DMS 273 treated with DMSO at 0.1 percent for 48 hours (cell line): ENCODE measurements at regions not wholly inside any gene's neighbourhood (a gene's known extent, or its start where the extent isn't known, plus 50 kb on each side); places are given as distances from the start of the nearest gene placed in this dataset.

Experiments
- DNase-seq: peaks from one replicate; lab custom pipeline; 2025; lab: John Stamatoyannopoulos, UW

GRCh38 chr10:3723766-3724165 lies 61.2 kb downstream of the KLF6 start:
- DNase-seq, result no peak

DNA sequence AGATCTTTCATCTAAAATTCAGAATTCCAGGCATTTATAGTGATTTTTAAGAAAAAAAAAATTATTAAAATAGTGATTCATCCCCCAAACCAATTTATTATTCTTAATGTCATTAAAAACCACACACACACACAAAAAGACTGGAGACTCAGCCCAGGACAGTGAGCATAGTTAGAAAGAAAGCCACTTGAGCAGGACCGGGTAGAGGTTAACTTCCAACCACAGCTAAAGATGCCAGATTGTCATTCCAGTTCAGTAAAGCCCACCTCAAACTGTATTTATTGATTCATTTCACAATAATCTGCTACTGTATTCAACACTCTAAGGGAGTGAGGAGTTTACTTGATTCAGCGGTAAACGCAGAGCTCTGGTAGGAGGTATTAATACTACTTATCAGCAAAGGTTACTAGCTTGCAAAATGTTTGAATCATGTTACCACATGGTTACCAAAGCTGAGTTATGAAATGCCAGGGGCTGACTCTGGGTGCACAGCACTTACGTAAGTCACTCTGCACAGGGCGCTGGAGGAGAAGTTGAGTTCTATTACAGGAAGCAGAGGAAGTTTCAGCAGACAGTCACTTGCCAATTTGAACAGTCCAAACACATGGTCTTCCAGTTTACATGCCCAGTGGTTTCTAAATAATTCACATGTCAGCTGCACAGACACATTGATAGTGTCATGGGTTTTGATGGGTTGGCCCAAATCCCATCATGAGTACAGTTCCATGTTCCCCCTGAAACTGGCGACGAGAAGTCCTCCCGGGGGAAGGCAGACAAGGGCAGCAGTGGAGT lies 64.6 kb downstream of the KLF6 start:
- no peak for DNase-seq

DNA sequence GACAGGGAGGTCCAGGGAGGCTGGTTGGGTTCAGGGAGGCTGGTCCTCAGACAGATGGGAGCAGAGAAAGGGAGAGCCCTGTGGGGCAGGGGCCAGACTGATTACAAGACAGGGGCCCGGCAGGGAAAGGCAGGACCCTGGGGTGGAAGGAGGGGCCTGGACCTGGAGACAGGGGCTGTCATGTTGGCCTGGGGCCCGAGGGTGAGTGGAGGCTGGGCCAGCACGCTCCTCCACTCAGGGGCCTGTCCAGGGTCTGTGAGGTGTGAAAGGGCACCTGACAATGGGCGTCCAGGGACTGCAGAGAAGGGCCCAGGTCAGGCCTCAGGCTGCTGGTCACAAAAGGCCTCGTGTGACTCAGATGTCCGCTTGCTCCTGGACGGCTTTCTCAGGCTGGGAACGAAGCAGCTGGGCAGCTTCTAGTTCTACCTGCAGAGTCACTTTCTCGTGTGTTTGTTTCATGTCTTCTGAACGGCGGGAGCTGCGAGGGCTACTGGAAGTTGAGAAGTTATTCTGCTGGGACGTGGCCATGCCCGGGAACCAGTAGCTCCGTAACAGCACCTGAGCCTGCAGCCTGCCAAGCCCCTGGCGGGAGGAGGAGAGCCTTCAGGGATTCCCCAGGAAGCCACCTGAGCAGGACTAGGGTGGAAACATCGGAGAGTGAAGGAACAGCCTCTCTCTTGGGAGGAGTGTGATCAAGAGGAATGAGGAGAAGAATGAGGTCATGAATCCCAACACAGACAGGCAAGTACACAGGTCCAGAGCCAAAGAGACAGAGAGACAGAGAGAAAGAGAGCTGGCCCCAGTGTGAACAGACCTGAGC lies 65.8 kb downstream of the KLF6 start:
- DNase-seq, result no peak

DNA sequence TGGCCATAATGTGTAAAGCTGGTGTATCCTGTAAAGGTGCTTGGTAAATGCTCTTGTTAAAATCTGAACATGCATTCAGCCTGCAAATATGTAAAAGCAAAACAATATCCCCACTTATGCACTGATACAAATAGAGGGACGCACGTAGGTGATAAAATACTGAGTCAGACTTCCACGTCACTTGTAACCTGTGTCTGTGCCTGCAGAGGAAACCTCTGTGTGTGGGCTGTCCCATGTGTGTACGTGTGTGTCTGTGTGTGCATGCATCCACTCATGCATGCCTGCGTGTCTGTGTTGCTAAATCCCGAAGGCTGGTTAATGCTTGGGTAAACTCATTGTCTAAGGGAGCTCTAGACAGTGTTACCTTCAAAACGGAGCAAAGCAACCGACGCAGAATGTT lies 68.9 kb downstream of the KLF6 start:
- no peak for DNase-seq

GRCh38 chr10:3714967-3715366 lies 70.0 kb downstream of the KLF6 start:
- no peak for DNase-seq

- DNase-seq, result no peak
Measured at GRCh38 chr10:3714531-3714930, 70.5 kb downstream of the KLF6 start.

- no peak for DNase-seq
Measured at GRCh38 chr10:3712707-3713106, 72.3 kb downstream of the KLF6 start.

DNA sequence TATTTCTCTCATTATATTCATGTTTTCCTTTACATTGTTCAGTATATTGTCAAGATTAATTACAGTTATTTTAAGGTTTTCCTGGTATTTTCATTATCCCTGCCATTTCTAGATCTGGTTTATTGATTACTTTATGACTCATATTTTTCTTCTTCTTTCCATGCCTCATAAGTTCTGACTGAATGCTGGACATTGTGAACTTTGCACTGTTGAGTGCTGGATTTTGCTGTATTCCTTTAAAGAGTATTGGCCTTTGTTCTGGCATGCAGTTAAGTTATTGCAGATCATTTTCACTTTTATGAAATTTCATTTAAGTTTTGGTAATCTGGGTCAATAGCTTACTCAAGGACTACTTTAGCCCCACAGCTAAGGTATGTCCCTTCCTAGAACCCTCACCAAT lies 73.1 kb downstream of the KLF6 start:
- DNase-seq, result no peak

DNA sequence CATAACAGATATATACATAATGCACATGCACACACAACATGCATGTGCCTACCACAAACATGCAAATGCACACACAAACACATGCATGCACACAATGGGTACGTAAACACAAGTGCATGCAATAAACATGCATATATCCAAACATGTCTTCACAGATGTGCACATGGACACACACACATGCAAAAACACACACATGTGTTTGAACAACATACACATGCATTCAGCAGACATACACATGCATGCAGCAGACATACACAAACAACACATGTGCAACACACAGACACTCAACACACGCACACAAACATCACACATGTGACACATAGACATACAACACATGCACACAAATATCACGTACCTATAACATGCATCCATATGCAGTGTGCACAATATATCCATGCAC lies 74.2 kb downstream of the KLF6 start:
- no peak for DNase-seq

- no peak for DNase-seq
Measured at GRCh38 chr10:3709456-3710060, 75.5 kb downstream of the KLF6 start.

DNA sequence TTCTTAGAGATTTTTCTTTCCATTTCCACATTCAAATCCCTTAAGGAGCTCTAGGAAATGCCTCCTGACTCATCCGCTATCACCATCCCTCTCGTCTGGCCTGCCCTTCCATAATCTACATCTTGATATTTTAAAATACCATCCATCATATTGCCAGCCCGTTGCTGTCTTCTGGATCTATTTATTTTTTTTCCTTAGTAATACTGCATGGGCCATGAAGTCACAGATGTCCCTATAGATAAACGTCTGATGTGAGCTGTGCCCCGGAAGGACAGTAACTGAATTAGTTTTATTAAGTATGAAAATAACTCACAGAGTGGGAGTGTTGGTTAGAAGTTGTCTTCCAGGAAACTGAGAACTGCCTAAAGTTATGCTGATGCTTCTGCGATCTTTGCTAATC lies 76.2 kb downstream of the KLF6 start:
- no peak for DNase-seq

DNA sequence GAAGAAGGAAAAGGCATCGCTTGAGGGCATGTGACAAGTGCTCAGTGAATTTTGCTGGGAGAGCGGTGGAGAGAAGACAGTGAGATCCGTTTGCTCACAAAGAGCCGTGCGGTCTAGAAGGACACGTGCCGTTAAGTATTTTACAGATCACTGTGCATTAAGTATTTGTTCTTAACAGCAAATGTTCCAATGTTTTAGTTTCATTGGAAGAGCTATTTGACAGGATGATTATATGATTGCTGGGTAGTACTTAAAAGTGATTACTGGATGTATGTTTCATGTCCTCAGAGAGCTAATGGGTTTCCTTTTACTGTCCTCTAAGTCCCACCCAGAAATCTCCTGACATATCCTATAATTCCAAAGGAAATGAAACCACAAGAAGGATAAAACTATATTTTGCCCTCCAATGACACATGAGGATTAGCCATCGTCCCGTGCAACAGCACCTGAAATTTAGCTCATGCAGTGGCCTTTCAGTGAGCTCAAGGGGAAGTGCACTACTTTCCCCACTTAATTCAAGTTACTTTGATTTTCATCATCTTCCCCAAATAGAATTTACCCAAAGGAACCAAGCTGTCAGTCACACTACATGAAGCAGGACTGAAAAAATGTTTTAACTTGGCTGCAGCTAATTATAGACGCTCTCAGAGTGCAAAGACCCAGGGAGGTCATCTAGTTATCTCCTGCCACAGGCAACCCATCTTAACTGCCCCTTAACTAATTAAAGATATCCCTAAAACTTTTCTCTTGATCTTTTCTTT lies 80.3 kb downstream of the KLF6 start:
- no peak for DNase-seq

- DNase-seq, result no peak
Measured at GRCh38 chr10:3702569-3702968, 82.4 kb downstream of the KLF6 start.

DNA sequence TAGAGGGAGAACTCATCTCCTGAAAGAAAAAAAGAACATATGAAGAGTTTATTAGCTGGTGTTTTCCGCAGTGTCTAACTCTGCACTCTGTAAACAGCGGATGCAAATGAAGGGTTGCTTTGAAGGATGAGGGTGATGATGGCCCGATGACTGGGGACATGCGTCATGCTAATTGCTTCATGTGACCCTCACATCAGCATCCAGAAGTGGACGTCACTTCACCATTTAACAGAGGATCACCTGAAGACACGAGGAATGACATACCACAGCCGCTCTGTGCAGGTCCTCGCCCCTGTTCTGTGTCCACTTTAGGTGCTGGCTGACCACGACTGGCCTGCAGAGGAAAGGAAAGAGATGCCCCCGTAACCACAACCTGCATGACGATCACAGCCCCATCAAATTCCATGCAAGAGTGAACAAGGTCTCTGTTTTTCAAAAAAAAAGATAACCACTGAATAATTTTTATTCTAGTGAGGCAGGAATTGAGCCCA lies 82.9 kb downstream of the KLF6 start:
- DNase-seq, result no peak

- DNase-seq, result no peak
Measured at GRCh38 chr10:3701491-3701890, 83.5 kb downstream of the KLF6 start.

- no peak for DNase-seq
Measured at GRCh38 chr10:3700531-3701076, 84.4 kb downstream of the KLF6 start.

DNA sequence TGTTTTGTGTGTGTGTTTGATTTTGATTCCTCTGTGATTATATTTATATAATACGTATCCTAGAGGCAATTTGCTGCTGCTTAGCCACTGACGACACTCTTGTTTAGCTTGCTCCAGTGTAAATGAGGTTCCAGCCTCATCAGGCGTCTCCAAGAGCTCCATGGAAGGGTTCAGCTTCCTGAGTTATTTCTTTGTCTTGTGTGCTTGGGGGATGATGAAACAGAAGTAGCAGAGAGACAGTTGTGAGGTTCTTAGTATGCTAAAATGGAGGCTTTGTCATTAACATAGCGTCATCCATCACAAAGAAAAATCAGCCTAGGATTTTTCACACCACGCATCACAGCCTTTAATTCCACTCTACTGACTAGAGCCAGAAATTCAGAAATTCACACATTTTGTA lies 85.1 kb downstream of the KLF6 start:
- DNase-seq, result no peak

GRCh38 chr10:3698312-3698711 lies 86.7 kb downstream of the KLF6 start:
- DNase-seq, result no peak

DNA sequence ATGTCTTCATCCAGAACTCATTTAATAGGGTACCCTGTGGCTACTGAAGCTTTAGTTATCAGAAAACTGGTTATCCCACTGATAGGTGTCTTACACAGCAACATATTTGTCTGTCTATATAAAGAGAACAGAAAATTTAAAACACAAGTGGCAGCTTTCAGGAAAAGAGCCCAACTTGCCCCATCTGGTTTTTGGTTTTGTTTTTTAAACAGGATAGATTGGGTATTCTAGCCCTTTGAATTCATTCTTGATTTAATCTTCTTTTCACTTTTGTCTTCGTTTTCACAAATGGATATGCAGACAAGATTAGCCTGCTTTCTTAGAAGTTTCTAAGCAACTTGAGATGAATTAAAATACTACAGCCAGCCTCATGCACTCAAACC lies 91.3 kb downstream of the KLF6 start:
- DNase-seq, result no peak

DNA sequence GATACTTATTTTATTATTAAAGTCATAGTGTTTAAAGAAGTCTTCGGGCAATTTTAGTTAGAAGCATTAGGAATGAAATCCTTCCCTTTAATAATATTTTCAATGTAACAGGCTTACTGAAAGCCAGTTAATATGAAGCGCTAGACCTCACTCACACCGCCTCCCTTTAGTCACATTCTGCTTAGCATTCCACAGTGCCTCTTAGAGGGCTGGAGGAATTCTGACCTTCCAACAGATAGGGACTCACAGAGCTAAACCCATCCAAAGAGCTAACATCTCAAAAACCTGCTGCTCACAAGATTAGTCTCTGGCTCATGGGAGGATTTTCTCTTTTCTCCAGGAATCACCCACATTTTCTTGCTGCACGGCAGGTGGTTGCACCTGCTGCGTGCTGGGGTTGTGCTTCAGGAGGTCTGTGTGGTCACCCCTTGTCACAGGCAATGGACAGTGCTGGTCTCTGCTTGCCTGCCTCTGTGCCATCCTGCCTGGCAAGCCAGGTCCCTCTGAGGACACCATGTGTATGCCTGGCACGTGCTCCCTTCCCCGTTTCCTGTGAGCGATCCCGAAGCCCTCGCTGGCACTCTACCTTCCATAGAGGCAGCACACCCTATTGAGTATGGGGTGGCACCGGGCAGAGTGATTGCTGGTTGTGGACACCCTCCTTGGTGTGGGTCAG lies 91.8 kb downstream of the KLF6 start:
- DNase-seq, result no peak

DNA sequence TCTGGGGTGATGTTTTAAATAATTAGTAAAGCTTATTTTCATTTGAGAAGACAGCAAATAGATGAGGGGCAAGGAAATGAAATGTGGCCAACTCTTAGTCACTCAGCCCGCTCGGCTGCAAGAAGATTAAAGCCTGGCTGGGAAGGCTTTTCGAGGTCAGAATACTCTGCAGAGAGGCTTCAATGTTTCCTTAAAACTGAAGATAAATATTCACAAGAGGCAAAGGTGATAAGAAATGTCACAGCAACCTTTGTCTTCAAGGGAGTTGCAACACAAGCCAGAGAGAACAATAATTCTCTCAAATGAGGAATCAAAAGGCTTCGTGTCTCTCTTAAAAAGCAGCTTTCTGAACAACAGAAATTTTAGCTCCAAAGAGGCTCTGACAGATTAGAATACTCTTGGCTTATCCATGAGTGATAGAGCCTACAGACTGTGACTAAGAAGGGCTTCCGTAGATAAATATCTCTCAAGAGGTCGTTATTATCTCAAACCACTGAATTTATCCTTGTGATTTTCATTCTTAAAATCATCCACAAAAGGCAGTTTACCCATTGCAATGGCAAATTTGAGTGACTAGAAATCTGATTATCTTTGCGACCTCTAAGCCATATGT lies 92.5 kb downstream of the KLF6 start:
- no peak for DNase-seq
